HEK293 (cell line): ENCODE measurements at regions not wholly inside any gene's neighbourhood (a gene's known extent, or its start where the extent isn't known, plus 50 kb on each side); places are given as distances from the start of the nearest gene placed in this dataset.

Experiments used
- GLIS2 ChIP-seq: fragments of 450-650 bp; formaldehyde crosslinking; IDR thresholded peaks from 2 replicates; pipeline ENCODE4 v1.5.1; 2016; ENCODE audit warnings: missing biosample characterization, missing genetic modification characterization
- KLF8 ChIP-seq: fragments of 450-650 bp; formaldehyde crosslinking; IDR thresholded peaks from 2 replicates; pipeline ENCODE4 v1.5.1; 2016; ENCODE audit warnings: missing biosample characterization, missing genetic modification characterization
- KLF9 ChIP-seq: fragments of 450-650 bp; formaldehyde crosslinking; IDR thresholded peaks from 2 replicates; pipeline ENCODE4 v1.5.1; 2016; ENCODE audit warnings: missing biosample characterization, missing genetic modification characterization, low read depth
- YY1 ChIP-seq: fragments of 450-650 bp; formaldehyde crosslinking; IDR thresholded peaks from 2 replicates; pipeline ENCODE4 v1.5.1; 2018; ENCODE audit warnings: missing biosample characterization, missing genetic modification characterization
- ZFP3 ChIP-seq: fragments of 450-650 bp; formaldehyde crosslinking; IDR thresholded peaks from 2 replicates; pipeline ENCODE4 v1.5.1; 2016; ENCODE audit warnings: low read depth, missing biosample characterization, missing genetic modification characterization
- ZNF169 ChIP-seq: fragments of 450-650 bp; formaldehyde crosslinking; IDR thresholded peaks from 2 replicates; pipeline ENCODE4 v1.5.1; 2016; ENCODE audit warnings: missing biosample characterization, missing genetic modification characterization
- ZNF350 ChIP-seq: fragments of 450-650 bp; formaldehyde crosslinking; IDR thresholded peaks from 2 replicates; pipeline ENCODE4 v1.5.0; 2017; ENCODE audit warnings: missing biosample characterization, mild to moderate bottlenecking, missing genetic modification characterization
- ZNF501 ChIP-seq: fragments of 450-650 bp; formaldehyde crosslinking; IDR thresholded peaks from 2 replicates; pipeline ENCODE4 v1.5.1; 2016; ENCODE audit warnings: missing biosample characterization, missing genetic modification characterization
- ZNF747 ChIP-seq: fragments of 450-650 bp; formaldehyde crosslinking; IDR thresholded peaks from 2 replicates; pipeline ENCODE4 v1.5.1; 2016; ENCODE audit warnings: missing biosample characterization, missing genetic modification characterization
- ZNF791 ChIP-seq: fragments of 450-650 bp; formaldehyde crosslinking; IDR thresholded peaks from 2 replicates; pipeline ENCODE4 v1.5.1; 2016; ENCODE audit warnings: missing biosample characterization, missing genetic modification characterization
- TF ChIP-seq, protein P1 (sequence below): fragments of 450-650 bp; formaldehyde crosslinking; IDR thresholded peaks from 2 replicates; pipeline ENCODE4 v1.5.1; 2016; ENCODE audit warnings: missing biosample characterization, missing genetic modification characterization
- TF ChIP-seq, protein P2 (sequence below): fragments of 450-650 bp; formaldehyde crosslinking; IDR thresholded peaks from 2 replicates; pipeline ENCODE4 v1.5.1; 2016; ENCODE audit warnings: missing biosample characterization, missing genetic modification characterization, low read depth

GRCh38 chr7:80060218-80060806 lies 74.3 kb upstream of the GNAI1 start:
- TF ChIP-seq, protein P1, sequence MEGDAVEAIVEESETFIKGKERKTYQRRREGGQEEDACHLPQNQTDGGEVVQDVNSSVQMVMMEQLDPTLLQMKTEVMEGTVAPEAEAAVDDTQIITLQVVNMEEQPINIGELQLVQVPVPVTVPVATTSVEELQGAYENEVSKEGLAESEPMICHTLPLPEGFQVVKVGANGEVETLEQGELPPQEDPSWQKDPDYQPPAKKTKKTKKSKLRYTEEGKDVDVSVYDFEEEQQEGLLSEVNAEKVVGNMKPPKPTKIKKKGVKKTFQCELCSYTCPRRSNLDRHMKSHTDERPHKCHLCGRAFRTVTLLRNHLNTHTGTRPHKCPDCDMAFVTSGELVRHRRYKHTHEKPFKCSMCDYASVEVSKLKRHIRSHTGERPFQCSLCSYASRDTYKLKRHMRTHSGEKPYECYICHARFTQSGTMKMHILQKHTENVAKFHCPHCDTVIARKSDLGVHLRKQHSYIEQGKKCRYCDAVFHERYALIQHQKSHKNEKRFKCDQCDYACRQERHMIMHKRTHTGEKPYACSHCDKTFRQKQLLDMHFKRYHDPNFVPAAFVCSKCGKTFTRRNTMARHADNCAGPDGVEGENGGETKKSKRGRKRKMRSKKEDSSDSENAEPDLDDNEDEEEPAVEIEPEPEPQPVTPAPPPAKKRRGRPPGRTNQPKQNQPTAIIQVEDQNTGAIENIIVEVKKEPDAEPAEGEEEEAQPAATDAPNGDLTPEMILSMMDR (tag by site-specific recombination) = no peak
- TF ChIP-seq ZNF501 (tag by site-specific recombination) (no peak), ZNF747 (tag by site-specific recombination) (no peak), ZNF169 (no peak), KLF8 (tag by site-specific recombination) (no peak), GLIS2 (no peak), ZNF791 (tag by site-specific recombination) (no peak), YY1 (no peak), KLF9 (tag by site-specific recombination) (no peak), ZFP3 (no peak), ZNF350 (tag by site-specific recombination) (no peak)
- TF ChIP-seq, protein P2, sequence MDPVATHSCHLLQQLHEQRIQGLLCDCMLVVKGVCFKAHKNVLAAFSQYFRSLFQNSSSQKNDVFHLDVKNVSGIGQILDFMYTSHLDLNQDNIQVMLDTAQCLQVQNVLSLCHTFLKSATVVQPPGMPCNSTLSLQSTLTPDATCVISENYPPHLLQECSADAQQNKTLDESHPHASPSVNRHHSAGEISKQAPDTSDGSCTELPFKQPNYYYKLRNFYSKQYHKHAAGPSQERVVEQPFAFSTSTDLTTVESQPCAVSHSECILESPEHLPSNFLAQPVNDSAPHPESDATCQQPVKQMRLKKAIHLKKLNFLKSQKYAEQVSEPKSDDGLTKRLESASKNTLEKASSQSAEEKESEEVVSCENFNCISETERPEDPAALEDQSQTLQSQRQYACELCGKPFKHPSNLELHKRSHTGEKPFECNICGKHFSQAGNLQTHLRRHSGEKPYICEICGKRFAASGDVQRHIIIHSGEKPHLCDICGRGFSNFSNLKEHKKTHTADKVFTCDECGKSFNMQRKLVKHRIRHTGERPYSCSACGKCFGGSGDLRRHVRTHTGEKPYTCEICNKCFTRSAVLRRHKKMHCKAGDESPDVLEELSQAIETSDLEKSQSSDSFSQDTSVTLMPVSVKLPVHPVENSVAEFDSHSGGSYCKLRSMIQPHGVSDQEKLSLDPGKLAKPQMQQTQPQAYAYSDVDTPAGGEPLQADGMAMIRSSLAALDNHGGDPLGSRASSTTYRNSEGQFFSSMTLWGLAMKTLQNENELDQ (tag by site-specific recombination) = no peak
